ENCODE measurements at regions not wholly inside any gene's neighbourhood (a gene's known extent, or its start where the extent isn't known, plus 50 kb on each side); places are given as distances from the start of the nearest gene placed in this dataset.

DNA sequence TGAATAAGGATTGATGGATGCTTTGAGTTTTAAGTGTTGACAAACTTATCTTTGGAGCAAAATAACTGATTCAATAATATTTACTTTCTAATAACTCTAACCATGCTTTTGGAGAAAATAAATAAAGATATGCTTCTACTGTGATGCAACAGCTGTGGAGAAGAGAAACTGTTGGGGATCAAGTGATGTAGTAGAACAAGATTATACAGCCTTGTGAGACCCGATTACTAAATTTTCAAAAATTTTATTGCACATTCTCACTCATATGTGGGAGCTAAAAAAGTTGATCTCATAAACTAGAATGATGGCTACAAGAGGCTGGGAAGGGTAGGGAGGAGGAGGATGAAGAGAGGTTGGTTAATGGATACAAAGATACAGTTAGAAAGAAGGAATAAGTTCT lies 85.5 kb upstream of the OXGR1 start:
- DNase-seq (ENCODE audit: extremely low spot score, unreplicated experiment): no peak
- H3K9me3 Mint-ChIP-seq: no peaks in the 10 kb centered on the region
- H3K36me3 Mint-ChIP-seq: no peaks in the 10 kb centered on the region
- H3K4me3 Mint-ChIP-seq: no peak overlapping the region
- TF ChIP-seq, protein P1, sequence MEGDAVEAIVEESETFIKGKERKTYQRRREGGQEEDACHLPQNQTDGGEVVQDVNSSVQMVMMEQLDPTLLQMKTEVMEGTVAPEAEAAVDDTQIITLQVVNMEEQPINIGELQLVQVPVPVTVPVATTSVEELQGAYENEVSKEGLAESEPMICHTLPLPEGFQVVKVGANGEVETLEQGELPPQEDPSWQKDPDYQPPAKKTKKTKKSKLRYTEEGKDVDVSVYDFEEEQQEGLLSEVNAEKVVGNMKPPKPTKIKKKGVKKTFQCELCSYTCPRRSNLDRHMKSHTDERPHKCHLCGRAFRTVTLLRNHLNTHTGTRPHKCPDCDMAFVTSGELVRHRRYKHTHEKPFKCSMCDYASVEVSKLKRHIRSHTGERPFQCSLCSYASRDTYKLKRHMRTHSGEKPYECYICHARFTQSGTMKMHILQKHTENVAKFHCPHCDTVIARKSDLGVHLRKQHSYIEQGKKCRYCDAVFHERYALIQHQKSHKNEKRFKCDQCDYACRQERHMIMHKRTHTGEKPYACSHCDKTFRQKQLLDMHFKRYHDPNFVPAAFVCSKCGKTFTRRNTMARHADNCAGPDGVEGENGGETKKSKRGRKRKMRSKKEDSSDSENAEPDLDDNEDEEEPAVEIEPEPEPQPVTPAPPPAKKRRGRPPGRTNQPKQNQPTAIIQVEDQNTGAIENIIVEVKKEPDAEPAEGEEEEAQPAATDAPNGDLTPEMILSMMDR (conservative IDR thresholded peaks at IDR 0.05): no peak
- no peak overlapping the region for H3K27ac Mint-ChIP-seq
- H3K4me1 Mint-ChIP-seq (ENCODE audit: unreplicated experiment): no peaks in the 10 kb centered on the region
- H3K27me3 Mint-ChIP-seq: no peaks in the 10 kb centered on the region

DNA sequence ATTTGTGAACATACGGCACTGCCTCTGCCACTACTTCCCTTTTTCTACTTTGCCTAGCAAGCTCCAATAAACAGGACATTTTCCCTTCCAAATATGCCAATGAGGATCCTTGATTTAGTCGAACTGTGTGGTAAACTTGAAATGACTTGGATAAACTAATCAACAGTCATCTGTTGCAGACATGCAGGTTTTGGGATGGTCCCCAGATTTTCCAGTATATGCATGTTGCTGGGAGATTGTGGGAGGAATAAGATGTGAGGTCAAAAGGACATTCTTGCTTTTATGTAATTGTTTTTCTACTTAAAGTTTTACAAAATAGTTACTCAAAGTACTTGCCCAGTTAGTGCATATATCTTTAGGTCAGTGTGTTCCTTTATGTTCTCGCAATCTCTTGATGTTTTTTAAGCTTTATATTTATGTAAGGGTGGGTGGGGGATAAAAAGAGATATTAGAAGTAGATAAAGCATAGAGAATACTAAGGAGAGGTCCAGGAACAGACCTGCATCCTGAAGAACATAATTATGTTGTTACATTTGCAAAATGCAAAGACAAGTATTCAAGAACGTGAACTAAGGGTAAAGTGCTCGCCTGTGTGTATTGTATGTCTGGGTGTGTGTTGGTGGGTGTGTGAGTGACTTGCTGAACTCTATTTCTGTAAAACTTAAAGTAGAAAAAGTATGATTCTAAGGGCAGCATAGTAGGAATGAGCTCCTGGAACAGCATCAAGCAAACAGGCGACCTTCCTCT lies 88.4 kb upstream of the OXGR1 start:
- Mint-ChIP-seq H3K4me1 (ENCODE audit: unreplicated experiment) (no peaks in the 10 kb centered on the region), H3K9me3 (no peaks in the 10 kb centered on the region), H3K27me3 (peaks cover 3% of the 10 kb centered on the region), H3K27ac (no peak overlapping the region), H3K36me3 (no peaks in the 10 kb centered on the region), H3K4me3 (no peak overlapping the region)
- TF ChIP-seq, protein P1 (conservative IDR thresholded peaks at IDR 0.05): no peak
- DNase-seq (ENCODE audit: extremely low spot score, unreplicated experiment): no peak

DNA sequence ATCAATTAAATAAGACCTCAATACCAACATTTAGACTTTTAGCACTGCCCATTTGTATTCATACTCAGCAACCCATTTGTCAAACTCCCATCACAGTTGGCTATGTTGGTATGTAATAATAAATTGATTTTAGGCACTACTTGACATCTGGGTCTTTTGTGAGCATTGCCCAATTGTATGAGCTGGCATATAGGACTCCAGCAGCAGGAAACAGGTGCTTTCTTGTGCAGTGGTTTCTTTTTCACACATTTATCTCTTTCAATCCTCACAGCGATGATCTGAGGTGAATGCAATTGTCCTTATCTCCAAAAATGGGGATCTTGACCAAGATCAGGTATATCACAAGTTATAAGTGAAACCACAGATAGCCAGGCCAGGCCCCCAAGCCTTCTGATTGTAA lies 96.9 kb upstream of the OXGR1 start:
- Mint-ChIP-seq H3K4me1 (ENCODE audit: unreplicated experiment) (no peaks in the 10 kb centered on the region), H3K36me3 (no peaks in the 10 kb centered on the region), H3K9me3 (no peaks in the 10 kb centered on the region), H3K27me3 (no peaks in the 10 kb centered on the region), H3K27ac (no peak overlapping the region), H3K4me3 (no peak overlapping the region)
- TF ChIP-seq, protein P1 (conservative IDR thresholded peaks at IDR 0.05): no peak
- DNase-seq (ENCODE audit: extremely low spot score, unreplicated experiment): no peak

DNA sequence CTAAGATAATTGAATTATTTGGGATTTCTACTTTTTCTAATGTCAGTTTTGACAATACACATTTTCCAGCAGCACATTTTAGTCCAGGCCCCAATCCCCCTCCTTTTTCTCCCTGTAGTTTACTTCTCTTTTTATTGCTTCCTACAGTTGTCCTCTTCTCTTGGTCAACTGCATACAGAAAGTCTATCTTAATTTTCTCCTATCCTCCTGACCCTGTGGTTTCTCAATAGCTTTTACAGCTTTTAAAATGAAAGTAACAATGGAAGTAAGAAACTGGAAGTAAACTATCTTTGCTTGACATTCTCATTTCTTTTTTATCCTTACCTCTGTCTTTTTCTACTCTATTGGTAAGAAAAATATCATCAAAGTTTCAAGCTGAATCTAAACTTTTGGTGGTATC lies 106.5 kb upstream of the OXGR1 start:
- TF ChIP-seq, protein P1 (conservative IDR thresholded peaks at IDR 0.05): no peak
- Mint-ChIP-seq H3K36me3 (no peaks in the 10 kb centered on the region), H3K9me3 (peaks cover 4% of the 10 kb centered on the region)

DNA sequence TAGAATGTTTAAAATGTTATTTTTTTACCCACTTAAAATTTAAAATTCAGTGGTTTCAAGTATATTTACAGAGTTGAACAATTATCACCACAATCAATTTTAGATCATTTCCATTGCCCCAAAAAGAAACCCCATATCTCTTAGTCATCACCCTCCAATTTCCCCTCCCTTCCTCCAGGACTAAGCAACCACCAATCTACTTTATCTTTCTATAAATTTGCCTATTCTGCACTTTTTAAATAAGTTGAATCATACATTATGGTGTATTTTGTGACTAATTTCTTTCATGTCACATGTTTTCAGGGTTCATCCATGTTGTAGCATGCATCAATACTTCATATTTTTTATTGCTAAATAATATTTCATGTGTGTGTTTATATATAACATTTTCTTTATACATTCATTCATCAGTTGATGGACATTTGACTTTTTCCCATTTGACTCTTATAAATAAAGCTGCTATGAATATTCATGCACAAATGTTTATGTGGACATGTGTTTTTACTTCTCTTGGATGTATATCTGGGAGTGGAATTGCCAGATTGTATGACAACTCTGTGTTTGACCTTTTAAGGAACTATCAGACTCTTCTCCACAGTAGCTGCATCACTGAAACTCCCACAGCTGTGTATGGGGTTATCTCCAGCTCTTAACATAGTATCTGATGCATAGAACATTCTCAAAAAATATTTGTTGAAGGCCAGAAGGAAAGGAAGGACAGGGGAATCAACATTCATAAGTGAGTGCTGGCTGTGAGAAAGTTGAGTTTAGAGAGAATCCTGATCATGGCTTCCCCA lies 107.8 kb upstream of the OXGR1 start:
- no peaks in the 10 kb centered on the region for H3K4me1 Mint-ChIP-seq (ENCODE audit: unreplicated experiment)
- no peak overlapping the region for H3K4me3 Mint-ChIP-seq
- H3K9me3 Mint-ChIP-seq: peaks cover 4% of the 10 kb centered on the region
- no peaks in the 10 kb centered on the region for H3K36me3 Mint-ChIP-seq
- TF ChIP-seq, protein P1 (conservative IDR thresholded peaks at IDR 0.05): no peak
- H3K27me3 Mint-ChIP-seq: no peaks in the 10 kb centered on the region
- H3K27ac Mint-ChIP-seq: no peak overlapping the region
- no peak for DNase-seq (ENCODE audit: extremely low spot score, unreplicated experiment)

More for the DNA sequence above, 106.5 kb upstream of the OXGR1 start:
- Mint-ChIP-seq H3K4me1 (ENCODE audit: unreplicated experiment) (no peaks in the 10 kb centered on the region), H3K27ac (no peak overlapping the region), H3K4me3 (no peak overlapping the region), H3K27me3 (no peaks in the 10 kb centered on the region)
- no peak for DNase-seq (ENCODE audit: extremely low spot score, unreplicated experiment)

Data from type B pancreatic cell (in vitro differentiated cells).